ENCODE measurements at regions not wholly inside any gene's neighbourhood (a gene's known extent, or its start where the extent isn't known, plus 50 kb on each side); places are given as distances from the start of the nearest gene placed in this dataset.

DNA sequence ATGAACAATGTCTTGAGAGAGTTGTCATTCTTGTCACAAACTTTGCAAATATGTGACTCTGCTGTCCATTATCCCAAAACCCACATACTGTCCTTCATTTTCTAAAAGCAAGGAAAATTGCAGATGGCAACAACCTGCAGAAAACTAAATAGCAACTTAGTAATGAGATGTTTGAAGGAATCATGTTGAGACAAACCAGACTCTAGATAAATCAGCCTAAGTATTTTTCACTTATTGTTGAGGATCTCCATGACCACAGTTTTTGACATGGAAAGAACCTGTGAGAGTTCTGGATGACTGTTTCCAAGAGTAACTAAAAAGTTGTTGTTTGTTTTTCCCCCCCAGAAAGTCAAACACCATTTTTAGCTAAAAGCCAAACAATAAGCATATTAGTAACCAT, 535.2 kb upstream of the ZNF608 start:
- Histone ChIP-seq H3K36me3 (ENCODE audit: control insufficient read depth, insufficient read depth, low read length) (no peaks in the 10 kb centered on the region), H3K9me3 (replicated peaks; ENCODE audit: control insufficient read depth, low read depth, low read length) (no peaks in the 10 kb centered on the region), H3K27ac (ENCODE audit: low read length) (no peak overlapping the region), H3K4me3 (ENCODE audit: low read length) (no peak overlapping the region), H3K4me1 (ENCODE audit: control insufficient read depth, insufficient read depth, low read length) (no peaks in the 10 kb centered on the region), H3K27me3 (ENCODE audit: control insufficient read depth, insufficient read depth, low read length) (no peaks in the 10 kb centered on the region)
- no peak for DNase-seq

DNA sequence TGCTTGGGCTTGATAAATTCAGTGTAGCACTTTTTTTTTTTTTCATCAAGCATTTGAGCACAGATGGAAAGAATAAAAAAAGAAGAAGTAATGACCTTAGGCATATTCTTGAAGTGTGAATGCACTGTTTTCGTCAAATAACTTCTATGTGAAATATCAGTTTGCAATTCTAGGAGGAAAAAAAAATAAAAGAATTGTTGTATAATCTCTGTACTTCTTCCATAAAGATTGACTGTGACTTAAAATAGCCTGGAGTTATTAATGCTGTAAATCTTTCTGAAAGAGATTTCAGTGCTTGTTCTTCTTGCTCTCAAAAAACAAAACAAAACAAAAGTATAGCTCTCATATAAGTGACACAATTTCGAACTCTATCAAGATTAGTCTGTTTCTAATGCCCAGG, 536.9 kb upstream of the ZNF608 start:
- no peaks in the 10 kb centered on the region for H3K4me1 ChIP-seq (ENCODE audit: control insufficient read depth, insufficient read depth, low read length)
- H3K9me3 ChIP-seq (replicated peaks; ENCODE audit: control insufficient read depth, low read depth, low read length): no peaks in the 10 kb centered on the region
- H3K36me3 ChIP-seq (ENCODE audit: control insufficient read depth, insufficient read depth, low read length): no peaks in the 10 kb centered on the region
- no peak for DNase-seq
- H3K27ac ChIP-seq (ENCODE audit: low read length): no peak overlapping the region
- no CpG with 5 or more reads among the region's 2 CpGs for WGBS (ENCODE audit: insufficient coverage)
- no peak overlapping the region for H3K4me3 ChIP-seq (ENCODE audit: low read length)
- H3K27me3 ChIP-seq (ENCODE audit: control insufficient read depth, insufficient read depth, low read length): no peaks in the 10 kb centered on the region

DNA sequence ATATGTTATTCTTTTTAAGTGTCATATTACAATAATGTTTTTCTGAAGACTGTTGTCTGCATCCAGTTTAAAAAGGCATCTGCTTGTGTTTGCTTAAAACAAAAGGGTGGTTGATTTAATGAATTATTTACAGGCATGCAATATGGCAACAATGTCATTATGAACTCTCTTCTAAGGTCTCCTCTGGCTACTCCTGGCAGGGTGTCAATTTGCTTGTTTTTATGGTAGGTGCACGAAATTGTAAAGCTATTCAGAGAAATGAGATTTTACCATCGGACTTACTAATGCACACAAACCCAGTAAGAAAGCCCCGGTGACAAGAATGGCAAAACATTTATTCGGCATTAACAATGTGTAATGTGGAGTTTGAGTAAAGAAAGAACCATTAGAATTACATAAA, 539.8 kb upstream of the ZNF608 start:
- H3K9me3 ChIP-seq (replicated peaks; ENCODE audit: control insufficient read depth, low read depth, low read length): no peaks in the 10 kb centered on the region
- no CpG with 5 or more reads among the region's 4 CpGs for WGBS (ENCODE audit: insufficient coverage)
- no peaks in the 10 kb centered on the region for H3K4me1 ChIP-seq (ENCODE audit: control insufficient read depth, insufficient read depth, low read length)
- H3K27me3 ChIP-seq (ENCODE audit: control insufficient read depth, insufficient read depth, low read length): no peaks in the 10 kb centered on the region
- H3K36me3 ChIP-seq (ENCODE audit: control insufficient read depth, insufficient read depth, low read length): no peaks in the 10 kb centered on the region
- no peak overlapping the region for H3K27ac ChIP-seq (ENCODE audit: low read length)
- H3K4me3 ChIP-seq (ENCODE audit: low read length): no peak overlapping the region
- DNase-seq: no peak

DNA sequence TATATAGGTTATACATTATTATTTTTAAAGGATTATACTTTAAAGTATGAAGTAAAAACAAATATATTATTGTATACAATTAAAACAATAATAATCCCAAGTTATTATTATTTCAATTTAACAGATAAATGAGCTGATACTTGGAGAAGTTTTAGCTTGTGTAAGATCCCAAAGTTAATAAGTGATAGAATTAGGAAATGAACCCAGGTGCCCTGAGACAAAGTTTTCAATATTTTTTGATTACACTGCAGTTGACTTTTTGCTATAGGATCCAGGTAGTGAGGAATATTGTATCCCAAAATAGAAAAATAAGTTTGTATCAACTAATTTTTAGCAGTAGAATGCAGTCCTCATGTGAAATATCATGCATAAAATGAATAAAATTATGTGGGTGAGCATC, 543.2 kb upstream of the ZNF608 start:
- no peaks in the 10 kb centered on the region for H3K9me3 ChIP-seq (replicated peaks; ENCODE audit: control insufficient read depth, low read depth, low read length)
- no peaks in the 10 kb centered on the region for H3K4me1 ChIP-seq (ENCODE audit: control insufficient read depth, insufficient read depth, low read length)
- no peaks in the 10 kb centered on the region for H3K27me3 ChIP-seq (ENCODE audit: control insufficient read depth, insufficient read depth, low read length)
- no peak for DNase-seq
- H3K36me3 ChIP-seq (ENCODE audit: control insufficient read depth, insufficient read depth, low read length): no peaks in the 10 kb centered on the region
- no peak overlapping the region for H3K4me3 ChIP-seq (ENCODE audit: low read length)
- no peak overlapping the region for H3K27ac ChIP-seq (ENCODE audit: low read length)

DNA sequence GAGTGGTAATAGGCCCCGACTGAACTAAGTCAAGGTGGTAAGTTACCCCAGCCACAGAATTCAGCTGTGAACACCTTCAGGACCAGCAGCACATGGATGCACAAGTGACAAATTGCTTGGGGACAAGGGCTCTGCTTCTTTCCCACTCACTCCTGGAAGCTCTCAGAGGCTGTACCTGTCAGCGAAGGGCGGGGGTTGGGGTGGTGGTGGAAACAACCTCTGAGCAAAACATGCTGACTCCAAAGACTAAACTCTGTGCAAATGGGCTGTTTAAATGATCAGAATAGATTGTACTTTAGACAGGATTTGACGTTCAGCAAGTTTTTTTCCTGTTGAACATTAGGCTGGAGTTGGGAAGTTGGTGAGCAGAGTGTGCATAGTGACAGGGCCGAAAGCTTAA, 544.5 kb upstream of the ZNF608 start:
- Histone ChIP-seq H3K27me3 (ENCODE audit: control insufficient read depth, insufficient read depth, low read length) (no peaks in the 10 kb centered on the region), H3K27ac (ENCODE audit: low read length) (no peak overlapping the region), H3K4me3 (ENCODE audit: low read length) (no peak overlapping the region), H3K9me3 (replicated peaks; ENCODE audit: control insufficient read depth, low read depth, low read length) (no peaks in the 10 kb centered on the region), H3K4me1 (ENCODE audit: control insufficient read depth, insufficient read depth, low read length) (no peaks in the 10 kb centered on the region), H3K36me3 (ENCODE audit: control insufficient read depth, insufficient read depth, low read length) (no peaks in the 10 kb centered on the region)
- no peak for DNase-seq
- 70% methylated on average over 2 of the region's 5 CpGs for WGBS (ENCODE audit: insufficient coverage)

DNA sequence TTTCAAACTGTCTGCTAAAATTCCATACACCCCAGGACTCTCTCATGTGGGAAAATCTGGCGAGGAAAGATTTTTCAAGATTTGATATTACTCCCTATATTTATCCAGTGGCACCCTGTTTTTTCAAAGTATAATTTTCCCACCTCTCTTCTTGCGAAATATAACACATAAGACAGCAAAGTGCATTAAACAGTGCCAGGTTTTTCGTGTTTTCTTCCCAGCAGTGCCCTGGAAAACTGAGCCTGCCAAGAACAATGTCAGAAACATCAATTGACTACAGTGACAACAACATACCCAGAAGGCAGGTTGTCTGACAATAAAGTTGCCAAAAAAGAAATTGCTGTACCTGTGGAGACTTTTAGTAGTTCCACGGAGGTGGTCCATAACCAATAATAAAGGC, 545.0 kb upstream of the ZNF608 start:
- H3K27ac ChIP-seq (ENCODE audit: low read length): no peak overlapping the region
- no peaks in the 10 kb centered on the region for H3K36me3 ChIP-seq (ENCODE audit: control insufficient read depth, insufficient read depth, low read length)
- H3K27me3 ChIP-seq (ENCODE audit: control insufficient read depth, insufficient read depth, low read length): no peaks in the 10 kb centered on the region
- no peaks in the 10 kb centered on the region for H3K9me3 ChIP-seq (replicated peaks; ENCODE audit: control insufficient read depth, low read depth, low read length)
- H3K4me3 ChIP-seq (ENCODE audit: low read length): no peak overlapping the region
- no peak for DNase-seq
- H3K4me1 ChIP-seq (ENCODE audit: control insufficient read depth, insufficient read depth, low read length): no peaks in the 10 kb centered on the region
- 50% methylated on average over 1 of the region's 4 CpGs for WGBS (ENCODE audit: insufficient coverage)

DNA sequence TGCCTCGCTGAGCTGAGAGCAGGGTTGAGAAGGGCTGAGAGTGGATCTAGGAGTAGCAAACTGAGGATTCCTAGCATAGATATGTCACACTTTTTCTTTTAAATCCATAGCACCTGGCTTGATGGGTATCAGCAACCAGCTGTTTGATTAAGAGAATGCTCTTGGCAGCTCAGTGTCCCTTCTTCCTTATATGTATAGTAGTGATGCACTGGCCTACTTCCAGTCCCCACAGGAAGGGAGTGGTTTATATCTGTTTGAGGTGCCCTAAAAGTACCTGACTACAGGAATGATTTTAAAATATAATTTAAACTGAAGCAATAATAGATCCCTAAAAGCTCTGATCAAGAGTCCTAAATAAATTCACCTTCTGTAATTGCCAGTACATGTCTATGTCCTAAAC, 546.8 kb upstream of the ZNF608 start:
- Histone ChIP-seq H3K4me1 (ENCODE audit: control insufficient read depth, insufficient read depth, low read length) (no peaks in the 10 kb centered on the region), H3K4me3 (ENCODE audit: low read length) (no peak overlapping the region), H3K27me3 (ENCODE audit: control insufficient read depth, insufficient read depth, low read length) (no peaks in the 10 kb centered on the region), H3K9me3 (replicated peaks; ENCODE audit: control insufficient read depth, low read depth, low read length) (no peaks in the 10 kb centered on the region), H3K27ac (ENCODE audit: low read length) (no peak overlapping the region), H3K36me3 (ENCODE audit: control insufficient read depth, insufficient read depth, low read length) (no peaks in the 10 kb centered on the region)
- WGBS (ENCODE audit: insufficient coverage): no CpG with 5 or more reads among the region's 1 CpG
- DNase-seq: no peak

DNA sequence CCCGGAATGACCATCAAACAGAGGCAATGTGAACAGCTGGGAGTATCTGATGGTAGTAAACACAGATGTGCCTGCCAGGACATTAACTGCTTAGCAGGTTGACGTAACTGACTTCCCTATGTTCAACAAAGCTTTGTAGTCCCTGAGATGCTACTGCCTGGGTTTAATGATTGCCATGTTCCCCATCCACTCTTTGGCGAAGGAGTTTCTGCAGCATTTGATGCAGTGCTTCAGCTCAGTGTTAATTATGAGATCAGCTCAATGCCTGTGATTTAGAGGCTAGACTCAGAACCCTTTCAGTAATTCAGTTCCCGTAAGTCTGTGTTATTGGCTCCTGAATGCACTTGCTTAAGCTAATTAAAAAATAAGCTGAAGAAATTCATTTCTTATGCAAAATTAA, 547.3 kb upstream of the ZNF608 start:
- no peaks in the 10 kb centered on the region for H3K27me3 ChIP-seq (ENCODE audit: control insufficient read depth, insufficient read depth, low read length)
- H3K4me1 ChIP-seq (ENCODE audit: control insufficient read depth, insufficient read depth, low read length): no peaks in the 10 kb centered on the region

DNA sequence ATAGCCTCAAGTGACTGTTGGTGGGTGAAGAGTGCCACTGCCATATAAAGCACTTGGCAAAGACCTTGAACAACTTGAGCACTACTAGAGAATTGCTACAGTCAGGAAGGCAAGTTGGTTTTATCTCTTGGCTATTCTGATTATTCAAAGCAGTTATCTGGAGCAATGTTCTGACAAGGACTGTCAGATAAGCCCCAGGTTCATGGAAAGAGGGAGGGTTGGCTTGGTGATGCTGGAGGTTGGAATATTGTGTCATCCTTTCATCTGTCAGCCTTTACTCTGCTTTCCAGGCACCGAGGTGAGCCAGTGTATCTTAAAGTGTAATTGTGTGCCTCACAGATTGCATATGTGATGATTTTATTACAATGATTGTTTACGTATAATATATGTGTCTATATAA, 548.4 kb upstream of the ZNF608 start:
- Histone ChIP-seq H3K27ac (ENCODE audit: low read length) (no peak overlapping the region), H3K4me1 (ENCODE audit: control insufficient read depth, insufficient read depth, low read length) (no peaks in the 10 kb centered on the region), H3K9me3 (replicated peaks; ENCODE audit: control insufficient read depth, low read depth, low read length) (no peaks in the 10 kb centered on the region), H3K4me3 (ENCODE audit: low read length) (no peak overlapping the region), H3K36me3 (ENCODE audit: control insufficient read depth, insufficient read depth, low read length) (no peaks in the 10 kb centered on the region), H3K27me3 (ENCODE audit: control insufficient read depth, insufficient read depth, low read length) (no peaks in the 10 kb centered on the region)
- DNase-seq: no peak
- WGBS (ENCODE audit: insufficient coverage): no CpG with 5 or more reads among the region's 2 CpGs

More for the DNA sequence above, 547.3 kb upstream of the ZNF608 start:
- H3K4me3 ChIP-seq (ENCODE audit: low read length): no peak overlapping the region
- peak; percentile 55 for DNase-seq
- 80% methylated on average over 1 of the region's 4 CpGs for WGBS (ENCODE audit: insufficient coverage)
- no peaks in the 10 kb centered on the region for H3K36me3 ChIP-seq (ENCODE audit: control insufficient read depth, insufficient read depth, low read length)
- no peaks in the 10 kb centered on the region for H3K9me3 ChIP-seq (replicated peaks; ENCODE audit: control insufficient read depth, low read depth, low read length)
- H3K27ac ChIP-seq (ENCODE audit: low read length): no peak overlapping the region

DNA sequence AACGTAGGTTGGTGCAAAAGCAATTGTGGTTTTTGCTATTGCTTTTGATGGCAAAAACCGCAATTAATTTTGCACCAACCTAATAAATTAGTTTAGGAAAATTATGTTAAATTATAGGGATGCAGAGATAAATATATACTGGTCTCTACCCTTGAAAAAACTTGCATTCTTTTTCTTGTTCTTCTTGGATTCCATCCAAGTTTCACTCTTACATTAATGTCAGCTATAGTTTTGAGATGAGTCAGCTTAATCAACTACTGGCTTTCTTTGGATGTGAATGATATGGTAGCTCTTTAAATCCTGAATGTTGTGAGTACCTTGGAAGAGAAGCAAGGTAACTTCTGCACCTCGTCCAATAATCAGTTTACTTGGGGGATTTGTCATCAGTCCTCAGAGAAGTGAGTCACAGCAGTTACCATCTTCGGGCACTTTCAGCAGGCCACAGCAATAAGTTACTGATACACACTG, 549.0 kb upstream of the ZNF608 start:
- WGBS (ENCODE audit: insufficient coverage): 67% methylated on average over 1 of the region's 4 CpGs
- no peak overlapping the region for H3K27ac ChIP-seq (ENCODE audit: low read length)
- no peaks in the 10 kb centered on the region for H3K4me1 ChIP-seq (ENCODE audit: control insufficient read depth, insufficient read depth, low read length)
- no peak overlapping the region for H3K4me3 ChIP-seq (ENCODE audit: low read length)
- H3K9me3 ChIP-seq (replicated peaks; ENCODE audit: control insufficient read depth, low read depth, low read length): no peaks in the 10 kb centered on the region
- H3K27me3 ChIP-seq (ENCODE audit: control insufficient read depth, insufficient read depth, low read length): no peaks in the 10 kb centered on the region
- no peaks in the 10 kb centered on the region for H3K36me3 ChIP-seq (ENCODE audit: control insufficient read depth, insufficient read depth, low read length)
- DNase-seq: no peak

DNA sequence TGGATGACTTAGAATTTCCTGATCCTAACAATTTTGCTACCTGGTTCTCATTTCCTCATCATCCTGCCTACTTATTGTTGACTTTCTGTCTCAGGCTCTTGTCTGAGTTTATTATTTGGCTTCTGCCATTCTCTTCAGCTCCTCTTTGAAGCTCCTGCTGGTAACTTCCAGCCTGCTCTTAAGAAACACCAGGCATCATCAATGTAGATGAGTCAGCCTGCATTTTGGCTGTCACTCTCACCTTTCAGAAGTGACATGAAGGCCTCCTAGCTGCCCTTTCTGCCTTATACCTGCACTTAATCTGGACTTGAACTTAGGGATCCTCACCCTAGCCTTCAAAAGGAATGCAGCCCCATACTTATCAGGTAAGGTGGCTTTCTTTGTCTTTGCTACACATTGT, 551.8 kb upstream of the ZNF608 start:
- Histone ChIP-seq H3K4me3 (ENCODE audit: low read length) (no peak overlapping the region), H3K36me3 (ENCODE audit: control insufficient read depth, insufficient read depth, low read length) (no peaks in the 10 kb centered on the region), H3K9me3 (replicated peaks; ENCODE audit: control insufficient read depth, low read depth, low read length) (no peaks in the 10 kb centered on the region), H3K4me1 (ENCODE audit: control insufficient read depth, insufficient read depth, low read length) (no peaks in the 10 kb centered on the region), H3K27me3 (ENCODE audit: control insufficient read depth, insufficient read depth, low read length) (no peaks in the 10 kb centered on the region), H3K27ac (ENCODE audit: low read length) (no peak overlapping the region)
- no peak for DNase-seq
